GM18858 (cell line): ENCODE measurements at regions not wholly inside any gene's neighbourhood (a gene's known extent, or its start where the extent isn't known, plus 50 kb on each side); places are given as distances from the start of the nearest gene placed in this dataset.

Source experiments
- ATAC-seq: cut with Tn5 transposase; IDR thresholded peaks from one replicate; pipeline ENCODE4 v1.9.1; 2021; ENCODE audit not compliant: unreplicated experiment

DNA sequence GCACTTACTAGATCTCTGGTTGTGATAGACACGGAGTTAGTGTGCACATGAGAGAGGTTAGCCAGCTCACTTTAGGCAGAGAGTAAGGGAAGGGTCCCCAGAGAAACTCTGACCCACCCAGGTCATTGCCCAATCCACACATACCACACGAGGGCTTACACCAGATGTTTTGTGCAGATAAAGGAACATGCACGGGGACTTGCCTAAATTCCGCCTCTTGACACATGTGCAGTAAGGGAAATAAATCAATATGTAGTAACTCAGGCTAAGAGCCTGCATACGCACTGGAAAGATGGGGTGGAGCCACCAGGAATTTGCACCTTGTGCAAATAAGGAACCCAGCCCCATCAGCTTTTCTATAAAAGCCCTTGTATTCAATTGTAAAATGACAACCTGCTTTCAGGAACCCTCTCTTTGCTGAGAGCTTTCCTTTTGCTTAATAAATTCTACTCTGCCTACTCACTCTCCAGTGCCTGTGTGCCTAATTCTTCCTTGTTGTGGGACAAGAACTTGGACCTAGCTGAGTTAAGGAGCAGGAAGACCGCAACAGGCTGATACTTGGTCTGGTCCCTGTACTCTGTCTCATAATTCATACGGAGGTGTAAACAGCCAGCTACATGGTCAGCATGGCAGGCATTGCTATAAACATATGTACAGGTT is 120.2 kb downstream of the EMP1 start:
- no peak for ATAC-seq

GRCh38 chr12:13313886-13314285 is 117.4 kb downstream of the EMP1 start:
- no peak for ATAC-seq

- ATAC-seq, result no peak
These were observed 115.0 kb downstream of the EMP1 start for GRCh38 chr12:13311551-13311950.

DNA sequence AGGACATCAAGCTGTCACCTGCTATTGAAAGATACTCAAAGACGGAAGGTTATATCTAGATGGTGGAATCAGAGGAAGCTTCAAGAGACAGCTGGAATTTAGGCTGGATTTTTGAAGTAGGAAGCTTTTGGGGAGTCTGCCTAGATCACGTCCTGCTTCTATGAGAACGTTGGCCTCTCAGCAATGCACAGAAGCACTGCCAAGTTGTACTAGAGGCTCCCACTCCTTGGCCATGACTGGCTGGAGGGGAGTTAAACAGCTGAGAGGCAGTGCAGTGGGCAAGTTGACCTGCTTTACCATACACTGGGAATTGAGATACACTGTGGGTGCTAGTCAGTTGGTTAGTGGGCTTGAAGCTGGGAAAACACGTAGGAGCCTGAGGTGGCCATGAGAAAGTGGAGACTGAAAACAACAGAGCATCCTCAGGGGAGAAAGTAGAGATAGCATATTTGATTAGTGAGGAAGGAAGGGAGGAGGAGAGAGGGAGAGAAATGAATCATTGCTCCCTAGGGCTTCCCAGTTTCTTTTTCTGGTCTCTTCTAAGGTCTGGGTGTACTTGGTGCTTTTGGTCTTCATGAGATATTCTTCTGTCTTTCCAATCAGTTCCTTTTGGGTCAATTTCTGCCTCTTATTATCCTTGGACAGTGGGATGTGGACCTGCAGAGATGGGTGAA is 110.8 kb downstream of the EMP1 start:
- ATAC-seq, result no peak

GRCh38 chr12:13304924-13305323 is 108.4 kb downstream of the EMP1 start:
- ATAC-seq, result no peak

DNA sequence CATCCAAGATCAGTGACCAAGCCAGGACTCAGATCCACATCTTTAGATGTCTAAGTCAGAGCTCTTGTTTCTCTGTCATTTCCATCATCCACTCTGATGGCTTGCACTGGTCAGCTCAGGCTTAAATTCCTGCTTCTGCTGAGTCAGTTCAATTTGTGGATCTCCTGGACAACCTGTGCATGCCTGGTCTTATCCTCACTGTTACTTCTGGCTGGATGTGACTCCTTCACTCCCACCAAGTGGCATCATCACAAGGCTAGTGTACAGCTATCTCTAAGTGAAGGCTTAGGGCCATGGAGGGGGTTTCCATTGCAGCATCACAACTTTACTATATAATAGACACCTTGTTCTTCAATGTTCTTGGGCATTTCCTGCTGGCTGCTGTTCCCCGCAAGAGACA is 102.9 kb downstream of the EMP1 start:
- ATAC-seq, result no peak

DNA sequence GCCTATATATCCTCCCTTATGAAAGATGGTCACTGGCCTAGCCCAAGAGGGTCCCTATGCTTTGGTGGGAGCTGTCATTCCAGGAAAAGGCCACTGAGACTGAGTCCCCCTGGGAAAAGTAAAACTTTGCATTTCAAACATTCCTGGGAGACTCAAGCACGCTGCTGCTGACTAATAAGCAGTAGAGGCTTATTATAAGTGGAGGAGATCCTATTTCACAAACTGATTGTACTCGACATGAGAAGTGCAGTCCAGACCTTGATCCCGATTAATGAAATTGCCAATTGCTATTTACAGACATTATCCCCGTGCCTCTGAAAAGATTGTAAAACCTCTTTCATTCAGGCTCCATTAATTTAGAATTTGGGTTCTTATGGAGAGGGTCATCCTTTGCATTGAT is 96.6 kb downstream of the EMP1 start:
- no peak for ATAC-seq

GRCh38 chr12:13289653-13290289 is 93.2 kb downstream of the EMP1 start:
- no peak for ATAC-seq

DNA sequence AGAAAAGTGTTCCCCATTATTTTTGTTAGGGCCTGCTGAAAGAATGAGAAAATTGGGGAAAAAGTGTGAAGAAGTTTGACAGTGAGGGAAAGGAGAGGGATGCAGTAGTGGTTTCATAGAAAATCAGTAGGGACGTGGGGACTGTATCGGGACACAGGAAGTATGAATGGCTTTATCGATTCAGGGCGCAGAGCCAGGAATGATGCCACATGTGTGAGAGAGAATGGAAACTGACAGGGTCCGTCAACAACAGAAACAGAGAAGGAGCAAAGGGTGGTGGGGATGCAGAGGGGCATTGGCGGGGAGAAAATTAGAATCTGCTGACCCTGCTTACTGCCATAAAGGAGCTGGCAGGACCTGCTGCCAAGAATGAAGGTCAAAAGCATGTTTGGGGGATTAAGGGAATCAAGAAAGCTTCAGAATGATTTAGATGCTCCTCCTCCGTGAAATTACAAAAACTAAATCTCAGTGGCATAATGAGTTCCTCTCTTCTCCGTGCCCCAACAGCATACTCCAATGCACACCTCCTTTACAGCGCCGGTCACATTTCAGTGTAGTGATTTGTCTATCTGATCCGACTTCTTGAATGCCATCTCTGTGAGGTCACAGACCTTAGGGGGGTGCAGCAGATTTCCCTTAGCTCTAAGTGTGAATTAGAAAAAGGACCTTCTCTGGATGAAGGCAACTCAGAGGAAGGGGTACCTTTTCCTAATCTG is 92.6 kb downstream of the EMP1 start:
- no peak for ATAC-seq

GRCh38 chr12:13288501-13288900 is 92.0 kb downstream of the EMP1 start:
- ATAC-seq, result no peak

GRCh38 chr12:13283867-13284266 is 87.3 kb downstream of the EMP1 start:
- no peak for ATAC-seq

- ATAC-seq, result no peak
These were observed 86.3 kb downstream of the EMP1 start for GRCh38 chr12:13282861-13283260.

DNA sequence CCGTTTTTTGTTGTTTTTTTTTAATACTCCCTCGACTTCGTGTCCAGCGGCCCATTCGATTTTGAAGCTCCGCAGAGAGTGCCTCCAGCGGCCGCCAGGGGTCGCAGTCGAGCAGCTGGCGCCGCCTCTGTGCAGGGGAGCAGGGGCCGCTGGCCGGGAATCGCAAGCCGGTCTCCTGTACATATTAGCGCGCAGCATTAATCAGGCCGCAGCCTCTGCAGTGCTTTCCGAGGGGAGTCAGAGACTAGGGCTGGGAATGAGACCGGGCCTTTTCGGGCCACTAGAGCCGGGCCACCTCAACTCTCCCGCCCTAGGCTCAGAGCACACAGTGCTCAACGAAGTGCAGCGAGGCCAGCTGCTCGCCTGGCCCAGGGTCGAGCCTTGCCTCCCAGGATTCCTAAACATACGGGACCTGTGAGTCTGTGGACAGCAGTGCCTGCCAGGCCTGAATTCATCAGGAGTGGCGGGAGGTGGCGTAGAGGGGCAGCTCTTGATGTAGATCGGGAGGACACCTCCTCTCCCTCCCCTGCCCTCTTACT is 81.8 kb downstream of the EMP1 start:
- ATAC-seq, result no peak

- no peak for ATAC-seq
These were observed 80.8 kb downstream of the EMP1 start for GRCh38 chr12:13277293-13277692.

DNA sequence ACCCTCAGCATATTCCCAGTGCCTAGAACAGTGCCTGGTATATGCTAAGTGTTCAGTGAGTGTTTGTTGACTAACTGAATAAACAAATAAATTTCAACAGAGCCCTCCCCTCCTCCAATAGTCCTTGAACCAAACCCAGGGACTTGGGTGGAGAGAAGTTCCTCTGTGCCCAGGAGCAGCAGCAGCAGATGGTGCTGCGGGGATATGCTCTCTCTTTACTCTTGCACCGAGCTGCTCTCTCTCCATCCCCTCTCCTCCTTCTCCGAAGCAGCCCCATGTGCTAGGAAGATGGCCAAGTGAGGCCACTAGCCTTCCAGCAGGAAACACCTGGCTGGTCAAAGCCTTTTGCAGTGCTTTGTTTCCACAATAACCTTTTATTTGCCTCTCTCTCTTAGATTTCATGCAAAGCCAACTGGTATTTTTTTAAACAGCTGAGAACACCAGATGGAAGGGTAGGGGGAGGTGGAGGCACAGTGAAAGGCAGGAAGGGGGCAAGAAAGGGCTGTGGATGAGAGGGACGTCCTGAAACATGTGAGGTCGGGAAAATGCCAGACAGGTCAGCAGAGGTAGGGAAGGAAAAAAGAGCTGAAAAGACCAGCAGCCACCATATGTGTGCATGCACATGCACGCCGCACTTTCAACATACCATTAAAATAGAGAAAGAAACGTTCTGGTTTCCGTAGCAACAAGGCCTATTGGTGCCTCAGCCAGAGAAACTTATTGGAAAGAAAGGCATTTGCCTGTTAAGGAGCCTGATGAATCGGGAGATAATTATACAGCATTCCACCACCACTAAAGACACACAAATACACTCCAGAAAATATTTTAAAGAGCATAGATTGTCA is 78.9 kb downstream of the EMP1 start:
- ATAC-seq, result no peak

GRCh38 chr12:13273850-13274249 is 77.3 kb downstream of the EMP1 start:
- ATAC-seq, result no peak

- ATAC-seq, result no peak
These were observed 76.6 kb downstream of the EMP1 start for GRCh38 chr12:13273097-13273496.

DNA sequence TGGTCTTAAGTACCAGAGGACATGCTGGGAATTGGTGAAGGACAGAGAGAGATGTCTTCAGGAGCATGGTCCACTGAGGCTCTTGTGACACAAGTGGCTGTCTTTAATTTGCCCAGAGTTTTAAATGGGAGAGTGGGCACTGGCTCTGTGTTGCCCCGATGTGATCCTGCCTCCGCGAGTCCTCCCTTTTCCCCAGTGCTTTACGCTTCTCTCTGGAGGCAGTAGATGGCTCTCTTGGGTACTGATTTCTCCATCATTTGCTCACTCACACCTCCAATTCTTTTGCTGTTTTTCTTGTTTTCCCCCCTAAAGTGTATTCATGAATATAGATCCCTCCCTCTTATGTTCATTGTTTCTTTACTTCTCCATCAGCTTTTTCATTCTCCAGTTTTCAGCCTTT is 74.3 kb downstream of the EMP1 start:
- ATAC-seq, result no peak
